A673 (cell line): ENCODE measurements at regions not wholly inside any gene's neighbourhood (a gene's known extent, or its start where the extent isn't known, plus 50 kb on each side); places are given as distances from the start of the nearest gene placed in this dataset.

ENCODE experiments used
- BruUV-seq: library from RNA; stranded (reverse); fragments of 400-500 nt; replicated peaks from 2 replicates; lab custom pipeline; 2021; lab: Mats Ljungman, UMichigan
- CTCF ChIA-PET: fragments of 300-600 bp; sonication (Branson Sonifier 250); formaldehyde crosslinking; loops from one replicate; lab custom pipeline; 2022; ENCODE audit warnings: antibody characterized with exemption; lab: Charles Lee
- POLR2A ChIA-PET: fragments of 300-600 bp; sonication (Branson Sonifier 250); formaldehyde crosslinking; loops from one replicate; lab custom pipeline; 2022; ENCODE audit warnings: antibody characterized with exemption; ENCODE audit not compliant: low non-redundant PET; lab: Charles Lee
- DNase-seq: peaks from one replicate; pipeline ENCODE4 v3.0.0-alpha.2; 2015; ENCODE audit warnings: low spot score
- H3K27ac ChIP-seq: fragments of 200-600 bp; sonication (generic); 2 replicates; pipeline ENCODE4 v1.5.1; 2016; ENCODE audit warnings: mixed run types, low read depth, mild to moderate bottlenecking, mixed read lengths, antibody characterized with exemption, low read length; ENCODE audit not compliant: poor library complexity, severe bottlenecking
- H3K27me3 ChIP-seq: fragments of 200-600 bp; sonication (generic); replicated peaks from 2 replicates; pipeline ENCODE4 v1.6.1; 2017; ENCODE audit warnings: mixed run types, low read depth, mild to moderate bottlenecking, mixed read lengths, antibody characterized with exemption, low read length; ENCODE audit not compliant: insufficient read depth, poor library complexity
- H3K36me3 ChIP-seq: fragments of 200-600 bp; sonication (generic); 2 replicates; pipeline ENCODE4 v1.6.1; 2016; ENCODE audit warnings: mixed run types, mild to moderate bottlenecking, mixed read lengths, antibody characterized with exemption, low read length; ENCODE audit not compliant: insufficient read depth, poor library complexity, severe bottlenecking
- H3K4me1 ChIP-seq: fragments of 200-600 bp; sonication (generic); 2 replicates; pipeline ENCODE4 v1.6.1; 2017; ENCODE audit warnings: mixed run types, mild to moderate bottlenecking, mixed read lengths, antibody characterized with exemption, low read length; ENCODE audit not compliant: insufficient read depth, poor library complexity, severe bottlenecking
- H3K4me3 ChIP-seq: fragments of 200-600 bp; sonication (generic); 2 replicates; pipeline ENCODE4 v1.5.1; 2016; ENCODE audit warnings: low read depth, mixed run types, mild to moderate bottlenecking, mixed read lengths, low read length; ENCODE audit not compliant: poor library complexity, severe bottlenecking
- H3K9me3 ChIP-seq: fragments of 200-600 bp; sonication (generic); 2 replicates; pipeline ENCODE4 v1.6.1; 2016; ENCODE audit warnings: mixed run types, low read depth, mild to moderate bottlenecking, mixed read lengths, antibody characterized with exemption, low read length; ENCODE audit not compliant: poor library complexity, severe bottlenecking
- EZH2 ChIP-seq: fragments of 200-600 bp; sonication (generic); IDR thresholded peaks from 2 replicates; pipeline ENCODE4 v1.6.1; 2017; ENCODE audit warnings: borderline replicate concordance, low read depth, mild to moderate bottlenecking, mixed read lengths, antibody characterized with exemption, low read length; ENCODE audit not compliant: poor library complexity, severe bottlenecking
- intact Hi-C: fragments of 100-400 bp; cut with micrococcal nuclease; formaldehyde crosslinking; loops from one replicate; pipeline ENCODE4 v1.10.0; 2022; ENCODE audit not compliant: unreplicated experiment
- TF ChIP-seq, protein P1 (sequence below): fragments of 300-800, 200-600 bp; sonication (generic); conservative IDR thresholded peaks from 2 replicates; pipeline ENCODE4 v1.5.1; 2017; ENCODE audit warnings: low read depth, mild to moderate bottlenecking, antibody characterized with exemption, low read length, moderate library complexity, mixed read lengths

DNA sequence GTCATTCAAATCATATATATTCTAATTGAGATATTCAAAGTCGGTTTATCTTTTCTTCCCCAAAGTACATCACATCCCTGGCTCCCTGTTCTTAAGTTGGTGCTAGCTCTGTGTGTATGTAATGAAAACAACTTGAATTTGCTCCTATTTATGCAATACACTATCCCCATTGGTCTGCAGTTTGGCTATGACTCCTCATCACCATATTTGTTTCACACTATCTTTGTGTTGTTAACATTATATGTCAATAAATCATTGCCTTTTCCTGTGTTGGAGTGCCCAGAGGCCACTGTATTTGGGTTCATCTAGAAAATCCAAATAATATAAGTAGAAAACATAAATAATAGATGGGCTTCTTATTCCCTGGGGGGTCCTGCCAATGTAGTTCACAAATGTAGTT lies 306.6 kb upstream of the TENM4 start:
- intact Hi-C loops = no loop called here
- H3K27ac ChIP-seq = no peak overlapping the region
- no TSS peak for BruUV-seq
- no peaks in the 10 kb centered on the region for H3K27me3 ChIP-seq
- H3K4me1 ChIP-seq = no peaks in the 10 kb centered on the region
- H3K9me3 ChIP-seq = no peaks in the 10 kb centered on the region
- TF ChIP-seq EZH2 = no peak
- TF ChIP-seq, protein P1, sequence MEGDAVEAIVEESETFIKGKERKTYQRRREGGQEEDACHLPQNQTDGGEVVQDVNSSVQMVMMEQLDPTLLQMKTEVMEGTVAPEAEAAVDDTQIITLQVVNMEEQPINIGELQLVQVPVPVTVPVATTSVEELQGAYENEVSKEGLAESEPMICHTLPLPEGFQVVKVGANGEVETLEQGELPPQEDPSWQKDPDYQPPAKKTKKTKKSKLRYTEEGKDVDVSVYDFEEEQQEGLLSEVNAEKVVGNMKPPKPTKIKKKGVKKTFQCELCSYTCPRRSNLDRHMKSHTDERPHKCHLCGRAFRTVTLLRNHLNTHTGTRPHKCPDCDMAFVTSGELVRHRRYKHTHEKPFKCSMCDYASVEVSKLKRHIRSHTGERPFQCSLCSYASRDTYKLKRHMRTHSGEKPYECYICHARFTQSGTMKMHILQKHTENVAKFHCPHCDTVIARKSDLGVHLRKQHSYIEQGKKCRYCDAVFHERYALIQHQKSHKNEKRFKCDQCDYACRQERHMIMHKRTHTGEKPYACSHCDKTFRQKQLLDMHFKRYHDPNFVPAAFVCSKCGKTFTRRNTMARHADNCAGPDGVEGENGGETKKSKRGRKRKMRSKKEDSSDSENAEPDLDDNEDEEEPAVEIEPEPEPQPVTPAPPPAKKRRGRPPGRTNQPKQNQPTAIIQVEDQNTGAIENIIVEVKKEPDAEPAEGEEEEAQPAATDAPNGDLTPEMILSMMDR = no peak
- H3K36me3 ChIP-seq = no peaks in the 10 kb centered on the region
- POLR2A ChIA-PET = no interaction called here
- CTCF ChIA-PET = no interaction called here
- no peak for DNase-seq
- no peak overlapping the region for H3K4me3 ChIP-seq

DNA sequence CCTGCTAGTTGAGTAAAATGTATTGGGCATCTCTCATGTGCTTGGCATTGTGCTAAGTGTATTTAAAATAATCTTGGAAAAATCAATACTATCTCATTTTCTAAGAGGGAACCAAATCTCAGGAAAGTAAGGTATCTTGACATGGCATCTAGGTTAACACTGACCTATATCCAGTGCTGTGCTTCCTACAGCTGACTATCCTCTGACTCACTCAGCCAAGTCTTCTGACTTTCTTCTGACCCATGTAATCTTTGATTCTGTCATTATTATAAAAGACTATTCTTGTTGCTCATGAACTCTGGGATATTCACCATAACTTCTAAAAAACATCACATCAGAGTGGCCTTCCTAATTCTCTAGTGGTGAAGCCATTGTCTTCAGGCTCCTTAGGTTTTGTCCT lies 304.1 kb upstream of the TENM4 start:
- TF ChIP-seq, protein P1 = no peak
- TF ChIP-seq EZH2 = no peak
- no peaks in the 10 kb centered on the region for H3K36me3 ChIP-seq
- no TSS peak for BruUV-seq
- intact Hi-C loops = no loop called here
- ChIA-PET CTCF (no interaction called here), POLR2A (no interaction called here)
- no peaks in the 10 kb centered on the region for H3K9me3 ChIP-seq
- H3K27ac ChIP-seq = no peak overlapping the region
- no peaks in the 10 kb centered on the region for H3K27me3 ChIP-seq
- DNase-seq = no peak
- H3K4me1 ChIP-seq = no peaks in the 10 kb centered on the region
- H3K4me3 ChIP-seq = no peak overlapping the region

DNA sequence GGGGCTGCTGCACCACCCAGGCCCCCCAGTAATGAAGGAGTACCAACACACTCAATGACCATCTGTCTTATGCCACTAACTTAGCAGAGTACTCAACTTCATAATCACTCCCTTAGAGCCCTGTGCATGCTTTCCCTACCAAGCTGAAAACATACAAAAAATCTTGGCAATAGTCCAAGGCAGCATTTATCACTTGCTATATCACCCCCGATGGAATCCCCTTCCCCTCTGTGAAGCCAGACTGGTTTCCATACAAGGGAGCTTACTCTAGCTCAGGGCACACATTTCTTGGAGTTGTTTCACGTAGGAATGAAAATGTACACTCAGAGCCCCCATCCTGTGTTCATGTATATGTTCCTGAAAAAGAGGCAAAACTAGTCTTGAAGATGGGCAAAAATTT lies 301.3 kb upstream of the TENM4 start:
- no peaks in the 10 kb centered on the region for H3K36me3 ChIP-seq
- H3K4me3 ChIP-seq = no peak overlapping the region
- no peak overlapping the region for H3K27ac ChIP-seq
- no peak for TF ChIP-seq EZH2
- TF ChIP-seq, protein P1 = no peak
- ChIA-PET POLR2A (no interaction called here), CTCF (no interaction called here)
- no peaks in the 10 kb centered on the region for H3K4me1 ChIP-seq
- no TSS peak for BruUV-seq
- DNase-seq = no peak
- no peaks in the 10 kb centered on the region for H3K27me3 ChIP-seq
- intact Hi-C loops = no loop called here
- H3K9me3 ChIP-seq = no peaks in the 10 kb centered on the region
